Lower lobe of right lung (tissue), 2 donors: ENCODE measurements at regions not wholly inside any gene's neighbourhood (a gene's known extent, or its start where the extent isn't known, plus 50 kb on each side); places are given as distances from the start of the nearest gene placed in this dataset.
"Not testable (repeated sequence)": the region's sequence is repeated elsewhere in the genome, so short reads cannot be mapped to it uniquely, and the experiment has no call there.

Experiments
- ATAC-seq, 2 donors: fragments of 200-7000 bp; cut with Tn5 transposase; one replicate each; pipeline ENCODE4 v1.9.1; 2020 to 2022; ENCODE audit warnings: mild to moderate bottlenecking in 2 of 2, moderate library complexity in 2 of 2
- DNase-seq: peaks from one replicate; pipeline ENCODE4 v3.0.0-alpha.2; 2020
- H3K27ac ChIP-seq: fragments of 200-600 bp; one replicate; pipeline ENCODE4 v1.8.0; 2022
- H3K27me3 ChIP-seq: fragments of 200-600 bp; one replicate; pipeline ENCODE4 v1.8.0; 2022; ENCODE audit warnings: low read depth
- H3K36me3 ChIP-seq: fragments of 200-600 bp; one replicate; pipeline ENCODE4 v1.8.0; 2022; ENCODE audit warnings: mild to moderate bottlenecking
- H3K4me1 ChIP-seq: fragments of 200-600 bp; one replicate; pipeline ENCODE4 v1.8.0; 2022
- H3K4me3 ChIP-seq: fragments of 200-600 bp; one replicate; pipeline ENCODE4 v1.8.0; 2022; ENCODE audit warnings: mild to moderate bottlenecking
- H3K9me3 ChIP-seq: fragments of 200-600 bp; one replicate; pipeline ENCODE4 v1.8.0; 2022
- intact Hi-C: fragments of 100-400 bp; cut with DNase I; formaldehyde crosslinking; loops from one replicate; pipeline ENCODE4 v1.11.0; 2022
- TF ChIP-seq, protein P1 (sequence below): fragments of 200-600 bp; IDR thresholded peaks from one replicate; pipeline ENCODE4 v1.8.0; 2022; ENCODE audit warnings: antibody characterized with exemption, mild to moderate bottlenecking
- donor health status: DM: no; HTN: yes; CAD: no; lungs with severe emphysema.

- Histone ChIP-seq H3K4me3 (no peak overlapping the region), H3K27me3 (no peaks in the 10 kb centered on the region), H3K36me3 (no peaks in the 10 kb centered on the region), H3K27ac (no peak overlapping the region), H3K9me3 (no peaks in the 10 kb centered on the region), H3K4me1 (no peaks in the 10 kb centered on the region)
- no peak for ATAC-seq
- TF ChIP-seq, protein P1, sequence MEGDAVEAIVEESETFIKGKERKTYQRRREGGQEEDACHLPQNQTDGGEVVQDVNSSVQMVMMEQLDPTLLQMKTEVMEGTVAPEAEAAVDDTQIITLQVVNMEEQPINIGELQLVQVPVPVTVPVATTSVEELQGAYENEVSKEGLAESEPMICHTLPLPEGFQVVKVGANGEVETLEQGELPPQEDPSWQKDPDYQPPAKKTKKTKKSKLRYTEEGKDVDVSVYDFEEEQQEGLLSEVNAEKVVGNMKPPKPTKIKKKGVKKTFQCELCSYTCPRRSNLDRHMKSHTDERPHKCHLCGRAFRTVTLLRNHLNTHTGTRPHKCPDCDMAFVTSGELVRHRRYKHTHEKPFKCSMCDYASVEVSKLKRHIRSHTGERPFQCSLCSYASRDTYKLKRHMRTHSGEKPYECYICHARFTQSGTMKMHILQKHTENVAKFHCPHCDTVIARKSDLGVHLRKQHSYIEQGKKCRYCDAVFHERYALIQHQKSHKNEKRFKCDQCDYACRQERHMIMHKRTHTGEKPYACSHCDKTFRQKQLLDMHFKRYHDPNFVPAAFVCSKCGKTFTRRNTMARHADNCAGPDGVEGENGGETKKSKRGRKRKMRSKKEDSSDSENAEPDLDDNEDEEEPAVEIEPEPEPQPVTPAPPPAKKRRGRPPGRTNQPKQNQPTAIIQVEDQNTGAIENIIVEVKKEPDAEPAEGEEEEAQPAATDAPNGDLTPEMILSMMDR = no peak
- no peak for DNase-seq
- intact Hi-C loops = no loop called here
Measured at GRCh38 chr2:212811036-212811805, 272.6 kb upstream of the ERBB4 start.

DNA sequence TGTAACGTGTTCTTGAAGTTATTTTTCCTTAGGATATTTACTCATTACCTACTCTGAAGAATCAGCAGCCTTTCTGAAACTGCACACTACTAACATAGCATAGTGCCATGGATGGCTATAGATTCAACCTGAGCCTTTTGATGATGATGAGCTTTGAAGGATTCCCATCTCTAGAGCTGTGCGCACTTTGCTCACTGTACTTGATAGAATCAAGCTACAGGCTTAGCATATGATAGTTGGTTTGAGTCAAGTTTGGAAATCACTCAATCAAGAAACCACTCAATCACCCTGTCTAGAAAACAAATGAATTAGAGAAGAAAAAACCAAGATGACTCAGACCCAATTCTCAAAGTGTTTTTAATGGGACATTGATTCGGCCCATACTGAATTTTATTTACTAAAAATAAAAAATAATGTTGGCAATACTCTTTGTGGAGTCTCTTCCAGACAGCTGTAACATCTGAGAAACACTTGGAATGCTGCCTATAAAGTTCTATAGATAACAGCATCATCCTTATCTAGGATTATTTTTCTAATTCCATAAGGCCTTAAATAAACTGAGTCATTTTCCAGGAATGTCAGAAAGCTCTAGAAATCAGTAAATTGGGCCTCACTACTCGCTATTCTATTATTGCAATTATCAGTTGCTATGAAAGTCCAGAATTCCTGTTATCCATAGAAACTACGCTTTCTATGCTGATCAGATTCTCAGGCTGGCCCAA lies 259.0 kb upstream of the ERBB4 start:
- no peaks in the 10 kb centered on the region for H3K27me3 ChIP-seq
- ATAC-seq = no peak
- H3K4me3 ChIP-seq = no peak overlapping the region
- no peaks in the 10 kb centered on the region for H3K36me3 ChIP-seq
- H3K9me3 ChIP-seq = no peaks in the 10 kb centered on the region
- H3K4me1 ChIP-seq = no peaks in the 10 kb centered on the region
- intact Hi-C loops = no loop called here
- no peak for DNase-seq
- TF ChIP-seq, protein P1 = no peak
- H3K27ac ChIP-seq = no peak overlapping the region

GRCh38 chr2:212794471-212794870 lies 255.9 kb upstream of the ERBB4 start:
- Histone ChIP-seq H3K4me3 (no peak overlapping the region), H3K4me1 (no peaks in the 10 kb centered on the region), H3K27ac (no peak overlapping the region), H3K27me3 (no peaks in the 10 kb centered on the region), H3K9me3 (no peaks in the 10 kb centered on the region), H3K36me3 (no peaks in the 10 kb centered on the region)
- no peak for ATAC-seq
- intact Hi-C loops = no loop called here
- TF ChIP-seq, protein P1 = no peak
- no peak for DNase-seq

GRCh38 chr2:212791569-212791968 lies 253.0 kb upstream of the ERBB4 start:
- H3K36me3 ChIP-seq = no peaks in the 10 kb centered on the region

DNA sequence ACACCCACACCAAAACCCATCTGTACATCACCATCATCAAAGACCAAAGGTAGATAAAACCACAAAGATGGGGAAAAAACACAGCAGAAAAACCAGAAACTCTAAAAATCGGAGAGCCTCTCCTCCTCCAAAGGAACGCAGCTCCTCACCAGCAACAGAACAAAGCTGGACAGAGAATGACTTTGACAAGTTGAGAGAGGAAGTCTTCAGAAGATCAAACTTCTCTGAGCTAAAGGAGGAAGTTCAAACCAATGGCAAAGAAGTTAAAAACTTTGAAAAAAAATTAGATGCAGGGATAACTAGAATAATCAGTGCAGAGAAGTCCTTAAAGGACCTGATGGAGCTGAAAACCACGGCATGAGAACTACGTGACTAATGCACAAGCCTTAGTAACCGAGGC lies 247.5 kb upstream of the ERBB4 start:
- not testable (repeated sequence) for DNase-seq, ATAC-seq

More at GRCh38 chr2:212791569-212791968, 253.0 kb upstream of the ERBB4 start:
- TF ChIP-seq, protein P1 = no peak
- Histone ChIP-seq H3K27me3 (no peaks in the 10 kb centered on the region), H3K4me1 (no peaks in the 10 kb centered on the region), H3K9me3 (no peaks in the 10 kb centered on the region), H3K4me3 (no peak overlapping the region), H3K27ac (no peak overlapping the region)
- intact Hi-C loops = no loop called here
- ATAC-seq = no peak
- no peak for DNase-seq

GRCh38 chr2:212777020-212777491 lies 238.5 kb upstream of the ERBB4 start:
- Histone ChIP-seq H3K4me1 (no peaks in the 10 kb centered on the region), H3K36me3 (no peaks in the 10 kb centered on the region), H3K27ac (no peak overlapping the region), H3K27me3 (no peaks in the 10 kb centered on the region), H3K4me3 (no peak overlapping the region), H3K9me3 (no peaks in the 10 kb centered on the region)
- DNase-seq = no peak
- no peak for ATAC-seq
- TF ChIP-seq, protein P1 = peak; percentile 63
- intact Hi-C loops = loop anchor here (5.0 kb wide), 1 partner anchor 375 kb away; the partner anchor contains the start of gene IKZF2

More for the DNA sequence above, 247.5 kb upstream of the ERBB4 start:
- H3K27me3 ChIP-seq, H3K9me3 ChIP-seq, H3K27ac ChIP-seq, H3K36me3 ChIP-seq, H3K4me1 ChIP-seq, H3K4me3 ChIP-seq, intact Hi-C loops: not testable (repeated sequence)
